Left lobe of liver (tissue), 2 donors: ENCODE measurements at regions not wholly inside any gene's neighbourhood (a gene's known extent, or its start where the extent isn't known, plus 50 kb on each side); places are given as distances from the start of the nearest gene placed in this dataset.

ENCODE experiments used
- ATAC-seq: fragments of 200-7000 bp; cut with Tn5 transposase; one replicate; pipeline ENCODE4 v1.9.1; 2020; ENCODE audit warnings: mild to moderate bottlenecking, moderate library complexity
- DNase-seq: peaks from one replicate; pipeline ENCODE4 v3.0.0-alpha.2; 2020; ENCODE audit warnings: low spot score
- donor health status: DM: no; HTN: no; CAD: no; lungs with moderate emphysema.
- donor health status: DM: no; HTN: yes; CAD: no.

- ATAC-seq, result no peak
- no peak for DNase-seq
Measured at GRCh38 chr5:12805165-12805698, 901.0 kb upstream of the CTNND2 start.

GRCh38 chr5:12799165-12799564, 894.9 kb upstream of the CTNND2 start:
- no peak for ATAC-seq
- no peak for DNase-seq

- DNase-seq (no peak), ATAC-seq (no peak)
Measured at GRCh38 chr5:12795333-12795663, 891.1 kb upstream of the CTNND2 start.

GRCh38 chr5:12794476-12795332, 890.5 kb upstream of the CTNND2 start:
- ATAC-seq, result no peak
- DNase-seq, result no peak

- DNase-seq (no peak), ATAC-seq (no peak)
Measured at GRCh38 chr5:12793373-12793772, 889.1 kb upstream of the CTNND2 start.

- DNase-seq (no peak), ATAC-seq (no peak)
Measured at GRCh38 chr5:12780536-12780935, 876.3 kb upstream of the CTNND2 start.

GRCh38 chr5:12777342-12777741, 873.1 kb upstream of the CTNND2 start:
- DNase-seq (no peak), ATAC-seq (no peak)

- no peak for ATAC-seq
- DNase-seq, result no peak
Measured at GRCh38 chr5:12772276-12772675, 868.0 kb upstream of the CTNND2 start.

GRCh38 chr5:12759377-12759776, 855.1 kb upstream of the CTNND2 start:
- no peak for DNase-seq
- no peak for ATAC-seq

GRCh38 chr5:12757035-12757434, 852.8 kb upstream of the CTNND2 start:
- no peak for DNase-seq
- ATAC-seq, result no peak

- no peak for ATAC-seq
- no peak for DNase-seq
Measured at GRCh38 chr5:12745537-12745936, 841.3 kb upstream of the CTNND2 start.

GRCh38 chr5:12743582-12743981, 839.3 kb upstream of the CTNND2 start:
- no peak for DNase-seq
- no peak for ATAC-seq

GRCh38 chr5:12730354-12730753, 826.1 kb upstream of the CTNND2 start:
- ATAC-seq (no peak), DNase-seq (no peak)

- DNase-seq (no peak), ATAC-seq (no peak)
Measured at GRCh38 chr5:12716664-12717063, 812.4 kb upstream of the CTNND2 start.

- DNase-seq, result no peak
- ATAC-seq, result no peak
Measured at GRCh38 chr5:12707560-12707959, 803.3 kb upstream of the CTNND2 start.

GRCh38 chr5:12704955-12705354, 800.7 kb upstream of the CTNND2 start:
- DNase-seq (no peak), ATAC-seq (peak; percentile 70)

GRCh38 chr5:12703254-12703653, 799.0 kb upstream of the CTNND2 start:
- ATAC-seq (no peak), DNase-seq (no peak)

- ATAC-seq, result no peak
Measured at GRCh38 chr5:12695651-12696050, 791.4 kb upstream of the CTNND2 start.

GRCh38 chr5:12691330-12691729, 787.1 kb upstream of the CTNND2 start:
- ATAC-seq, result no peak

More at GRCh38 chr5:12695651-12696050, 791.4 kb upstream of the CTNND2 start:
- DNase-seq, result no peak

GRCh38 chr5:12690361-12690760, 786.1 kb upstream of the CTNND2 start:
- no peak for ATAC-seq
- DNase-seq, result no peak

More at GRCh38 chr5:12691330-12691729, 787.1 kb upstream of the CTNND2 start:
- DNase-seq, result no peak

GRCh38 chr5:12683249-12683648, 779.0 kb upstream of the CTNND2 start:
- DNase-seq, result no peak
- ATAC-seq, result no peak

- ATAC-seq, result no peak
- no peak for DNase-seq
Measured at GRCh38 chr5:12679731-12680130, 775.5 kb upstream of the CTNND2 start.

GRCh38 chr5:12675959-12676358, 771.7 kb upstream of the CTNND2 start:
- DNase-seq (no peak), ATAC-seq (no peak)
